GM04503 (cell line): ENCODE measurements at regions not wholly inside any gene's neighbourhood (a gene's known extent, or its start where the extent isn't known, plus 50 kb on each side); places are given as distances from the start of the nearest gene placed in this dataset.

Source experiments
- DNase-seq: peaks from one replicate; pipeline ENCODE4 v3.0.0-alpha.2; 2012; ENCODE audit warnings: low read depth

GRCh38 chr6:145112711-145113148, 622.6 kb downstream of the EPM2A start:
- no peak for DNase-seq

GRCh38 chr6:145115638-145116037, 619.7 kb downstream of the EPM2A start:
- no peak for DNase-seq

GRCh38 chr6:145116591-145117178, 618.6 kb downstream of the EPM2A start:
- no peak for DNase-seq

- no peak for DNase-seq
Measured at GRCh38 chr6:145118224-145118623, 617.1 kb downstream of the EPM2A start.

GRCh38 chr6:145119081-145119480, 616.2 kb downstream of the EPM2A start:
- no peak for DNase-seq

GRCh38 chr6:145132709-145133108, 602.6 kb downstream of the EPM2A start:
- DNase-seq = no peak

GRCh38 chr6:145135702-145136101, 599.6 kb downstream of the EPM2A start:
- no peak for DNase-seq

GRCh38 chr6:145137425-145137824, 597.9 kb downstream of the EPM2A start:
- DNase-seq = no peak

GRCh38 chr6:145138469-145139139, 596.7 kb downstream of the EPM2A start:
- DNase-seq = no peak

GRCh38 chr6:145139140-145139850, 596.0 kb downstream of the EPM2A start:
- no peak for DNase-seq

- DNase-seq = no peak
Measured at GRCh38 chr6:145139895-145140294, 595.4 kb downstream of the EPM2A start.

GRCh38 chr6:145141572-145141971, 593.7 kb downstream of the EPM2A start:
- DNase-seq = no peak

GRCh38 chr6:145142958-145143357, 592.4 kb downstream of the EPM2A start:
- DNase-seq = no peak

- DNase-seq = no peak
Measured at GRCh38 chr6:145143379-145143778, 591.9 kb downstream of the EPM2A start.

GRCh38 chr6:145147559-145147958, 587.8 kb downstream of the EPM2A start:
- DNase-seq = no peak

- peak; percentile 38 for DNase-seq
Measured at GRCh38 chr6:145147981-145148749, 587.2 kb downstream of the EPM2A start.

- no peak for DNase-seq
Measured at GRCh38 chr6:145148776-145149175, 586.5 kb downstream of the EPM2A start.

- DNase-seq = no peak
Measured at GRCh38 chr6:145151624-145152023, 583.7 kb downstream of the EPM2A start.

- DNase-seq = no peak
Measured at GRCh38 chr6:145153495-145153894, 581.8 kb downstream of the EPM2A start.

GRCh38 chr6:145155411-145155810, 579.9 kb downstream of the EPM2A start:
- no peak for DNase-seq

GRCh38 chr6:145155873-145156782, 579.2 kb downstream of the EPM2A start:
- no peak for DNase-seq
